HepG2 (cell line): ENCODE measurements at regions not wholly inside any gene's neighbourhood (a gene's known extent, or its start where the extent isn't known, plus 50 kb on each side); places are given as distances from the start of the nearest gene placed in this dataset.

ENCODE experiments used
- ATAC-seq: fragments of 200-7000 bp; cut with Tn5 transposase; 3 replicates; pipeline ENCODE4 v1.9.1; 2020; ENCODE audit warnings: mild to moderate bottlenecking, moderate library complexity
- BruUV-seq: library from RNA; stranded (reverse); fragments of 400-500 nt; replicated peaks from 2 replicates; lab custom pipeline; 2021; lab: Mats Ljungman, UMichigan
- CTCF ChIA-PET: fragments of 300-600 bp; formaldehyde crosslinking; extraction: SDS; loops from one replicate; lab custom pipeline; 2021; ENCODE audit warnings: low total read pairs, inconsistent platforms, low intra/inter-chr PET ratio; lab: Yijun Ruan, JAX
- POLR2A ChIA-PET: fragments of 350-600 bp; sonication (Branson Sonifier 250); formaldehyde crosslinking; loops from one replicate; lab custom pipeline; 2020; ENCODE audit warnings: antibody characterized with exemption, inconsistent platforms; lab: Yijun Ruan, JAX
- DNase-seq: peaks from one replicate; pipeline ENCODE4 v3.0.0-alpha.2; 2015; ENCODE audit warnings: low spot score
- FAIRE-seq: peaks from 3 replicates; lab custom pipeline; 2011; peaks lifted over from hg19 to GRCh38; lab: Jason Lieb, UNC
- H2AFZ ChIP-seq: one replicate; pipeline ENCODE4 v1.6.1; 2011; ENCODE audit warnings: low read length, inconsistent platforms
- H3K27ac ChIP-seq: fragments of 300-600 bp; 3 replicates; pipeline ENCODE4 v1.8.0; 2011; ENCODE audit warnings: mixed run types, mild to moderate bottlenecking, mixed read lengths, low read length, inconsistent platforms; ENCODE audit not compliant: insufficient read depth; ENCODE audit errors: extremely low read length
- H3K27me3 ChIP-seq, 2 experiments: fragments of 200-600 bp in 1 of 2; 2 replicates in 1 of 2; 3 replicates in 1 of 2; pipeline versions ENCODE4 v1.6.0 to v1.8.0; 2011; ENCODE audit warnings: low read length in 2 of 2, mild to moderate bottlenecking in 2 of 2, moderate library complexity in 2 of 2, inconsistent platforms in 1 of 2; ENCODE audit not compliant: insufficient read depth in 2 of 2, control insufficient read depth in 1 of 2
- H3K36me3 ChIP-seq, 2 experiments: fragments of 200-600 bp in 1 of 2; replicated peaks in 1 of 2; 2 replicates in 1 of 2; 3 replicates in 1 of 2; pipeline versions ENCODE4 v1.5.1 to v1.8.0; 2011; ENCODE audit warnings: low read length in 2 of 2, inconsistent platforms in 1 of 2; ENCODE audit not compliant: insufficient read depth in 2 of 2, control insufficient read depth in 1 of 2
- H3K4me1 ChIP-seq: 2 replicates; pipeline ENCODE4 v1.5.1; 2012; ENCODE audit warnings: low read length, inconsistent platforms; ENCODE audit not compliant: insufficient read depth
- H3K4me2 ChIP-seq: 2 replicates; pipeline ENCODE4 v1.6.0; 2011; ENCODE audit warnings: low read depth, low read length, inconsistent platforms
- H3K4me3 ChIP-seq, 3 experiments: fragments of 200-600 bp in 1 of 3; sonication (generic), shearing (Covaris generic) in 1 of 3; replicated peaks in 1 of 3; 2 replicates each; pipeline ENCODE4 v1.5.1; 2011 to 2016; ENCODE audit warnings: low read length in 3 of 3, inconsistent platforms in 2 of 3, low read depth in 2 of 3, mild to moderate bottlenecking in 2 of 3, control low read depth in 1 of 3, mixed read lengths in 1 of 3; ENCODE audit not compliant: insufficient read depth in 1 of 3
- H3K79me2 ChIP-seq: one replicate; pipeline ENCODE4 v1.6.1; 2011; ENCODE audit warnings: low read length, inconsistent platforms; ENCODE audit not compliant: insufficient read depth
- H3K9ac ChIP-seq: 2 replicates; pipeline ENCODE4 v1.6.0; 2011; ENCODE audit warnings: mild to moderate bottlenecking, low read depth, low read length, inconsistent platforms; ENCODE audit not compliant: insufficient read depth
- H3K9me3 ChIP-seq: 2 replicates; pipeline ENCODE4 v1.5.1; 2012; ENCODE audit warnings: mild to moderate bottlenecking, low read length
- H4K20me1 ChIP-seq: 2 replicates; pipeline ENCODE4 v1.6.0; 2011; ENCODE audit warnings: inconsistent platforms, mild to moderate bottlenecking, low read length, moderate library complexity; ENCODE audit not compliant: insufficient read depth
- CBFB ChIP-seq: sonication (generic); formaldehyde crosslinking; IDR thresholded peaks from 2 replicates; pipeline ENCODE4 v1.4.0; 2020; ENCODE audit warnings: missing genetic modification reagents
- GMEB2 ChIP-seq: IDR thresholded peaks from 2 replicates; pipeline ENCODE4 v1.6.1; 2016; ENCODE audit warnings: missing biosample characterization, missing genetic modification reagents, low read depth
- NAIF1 ChIP-seq: sonication (generic); formaldehyde crosslinking; IDR thresholded peaks from 2 replicates; pipeline ENCODE4 v1.5.0; 2020; ENCODE audit warnings: mild to moderate bottlenecking, missing genetic modification reagents, borderline replicate concordance
- PCBP1 ChIP-seq: fragments of 200-400 bp; formaldehyde crosslinking; IDR thresholded peaks from 2 replicates; pipeline ENCODE4 v1.6.1; 2017; ENCODE audit warnings: mild to moderate bottlenecking, low read depth, low read length, borderline replicate concordance
- ZBTB40 ChIP-seq, 2 experiments: fragments of 450-650 bp in 1 of 2; sonication (generic) in 1 of 2; formaldehyde crosslinking in 1 of 2; IDR thresholded peaks; 2 replicates each; pipeline versions ENCODE4 v1.6.1 to v1.8.0; 2016 to 2022; ENCODE audit warnings: antibody characterized with exemption in 1 of 2, mild to moderate bottlenecking in 1 of 2, missing genetic modification reagents in 1 of 2
- ZNF746 ChIP-seq: sonication (generic); formaldehyde crosslinking; IDR thresholded peaks from 2 replicates; pipeline ENCODE4 v1.8.0; 2022; ENCODE audit warnings: mild to moderate bottlenecking, missing genetic modification reagents
- ZNF775 ChIP-seq: sonication (generic); formaldehyde crosslinking; IDR thresholded peaks from 2 replicates; pipeline ENCODE4 v1.4.0; 2020; ENCODE audit warnings: missing genetic modification reagents, mild to moderate bottlenecking, moderate library complexity, borderline replicate concordance
- WGBS: methylation state at CpG from one replicate; pipeline ENCODE4 v1.1.6; 2017; ENCODE audit warnings: low lambda C conversion rate; 5-methylcytosine and 5-hydroxymethylcytosine counted together
- in situ Hi-C: cut with HindIII; loops from 2 replicates; pipeline ENCODE4 v1.10.0; 2017; ENCODE audit warnings: low pct_unique_long_range_greater_than_20kb; ENCODE audit not compliant: extremely low pct_ligation_motif_present
- intact Hi-C: fragments of 100-400 bp; cut with micrococcal nuclease; formaldehyde crosslinking; loops from one replicate; pipeline ENCODE4 v1.10.0; 2022; ENCODE audit not compliant: unreplicated experiment
- TF ChIP-seq, protein P1 (sequence below): sonication (generic); formaldehyde crosslinking; IDR thresholded peaks from 2 replicates; pipeline ENCODE4 v1.4.0; 2020; ENCODE audit warnings: missing genetic modification reagents
- TF ChIP-seq, protein P2 (sequence below): sonication (generic); formaldehyde crosslinking; IDR thresholded peaks from 2 replicates; pipeline ENCODE4 v1.5.0; 2020; ENCODE audit warnings: missing genetic modification reagents
- TF ChIP-seq, protein P3 (sequence below): sonication (generic); formaldehyde crosslinking; IDR thresholded peaks from 2 replicates; pipeline ENCODE4 v1.8.1; 2023; ENCODE audit warnings: missing genetic modification reagents, inconsistent platforms, borderline replicate concordance

GRCh38 chr12:42807251-42807650 is 217.7 kb upstream of the PRICKLE1 start:
- in situ Hi-C loops (no loop called here), intact Hi-C loops (no loop called here)
- 19% methylated on average over 2 of the region's 2 CpGs for WGBS
- no peak overlapping the region for H3K4me3 ChIP-seq
- H3K36me3 ChIP-seq, result no peaks in the 10 kb centered on the region
- ATAC-seq (no peak), FAIRE-seq (no peak), DNase-seq (no peak)
- no peak overlapping the region for H2AFZ ChIP-seq
- ChIA-PET POLR2A (no interaction called here), CTCF (no interaction called here)
- H3K27me3 ChIP-seq, result no peaks in the 10 kb centered on the region
- no peaks in the 10 kb centered on the region for H3K4me1 ChIP-seq
- H3K27ac ChIP-seq, result no peak overlapping the region
- H3K4me2 ChIP-seq, result no peak overlapping the region
- no peaks in the 10 kb centered on the region for H3K9me3 ChIP-seq
- H3K9ac ChIP-seq, result no peak overlapping the region
- H3K79me2 ChIP-seq, result no peaks in the 10 kb centered on the region
- no peaks in the 10 kb centered on the region for H4K20me1 ChIP-seq
- no TSS peak for BruUV-seq
- TF ChIP-seq CBFB (CRISPR knock-in tag) (no peak), NAIF1 (CRISPR knock-in tag) (no peak), ZNF746 (CRISPR knock-in tag) (no peak), ZBTB40 (IDR thresholded peaks at IDR 0.05) (no peak), ZBTB40 (CRISPR knock-in tag; IDR thresholded peaks at IDR 0.05) (no peak), ZNF775 (no peak), PCBP1 (no peak), GMEB2 (CRISPR knock-in tag) (no peak)
- TF ChIP-seq, protein P1, sequence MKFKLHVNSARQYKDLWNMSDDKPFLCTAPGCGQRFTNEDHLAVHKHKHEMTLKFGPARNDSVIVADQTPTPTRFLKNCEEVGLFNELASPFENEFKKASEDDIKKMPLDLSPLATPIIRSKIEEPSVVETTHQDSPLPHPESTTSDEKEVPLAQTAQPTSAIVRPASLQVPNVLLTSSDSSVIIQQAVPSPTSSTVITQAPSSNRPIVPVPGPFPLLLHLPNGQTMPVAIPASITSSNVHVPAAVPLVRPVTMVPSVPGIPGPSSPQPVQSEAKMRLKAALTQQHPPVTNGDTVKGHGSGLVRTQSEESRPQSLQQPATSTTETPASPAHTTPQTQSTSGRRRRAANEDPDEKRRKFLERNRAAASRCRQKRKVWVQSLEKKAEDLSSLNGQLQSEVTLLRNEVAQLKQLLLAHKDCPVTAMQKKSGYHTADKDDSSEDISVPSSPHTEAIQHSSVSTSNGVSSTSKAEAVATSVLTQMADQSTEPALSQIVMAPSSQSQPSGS, result no peak
- TF ChIP-seq, protein P2, sequence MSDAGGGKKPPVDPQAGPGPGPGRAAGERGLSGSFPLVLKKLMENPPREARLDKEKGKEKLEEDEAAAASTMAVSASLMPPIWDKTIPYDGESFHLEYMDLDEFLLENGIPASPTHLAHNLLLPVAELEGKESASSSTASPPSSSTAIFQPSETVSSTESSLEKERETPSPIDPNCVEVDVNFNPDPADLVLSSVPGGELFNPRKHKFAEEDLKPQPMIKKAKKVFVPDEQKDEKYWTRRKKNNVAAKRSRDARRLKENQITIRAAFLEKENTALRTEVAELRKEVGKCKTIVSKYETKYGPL (CRISPR knock-in tag), result no peak
- TF ChIP-seq, protein P3, sequence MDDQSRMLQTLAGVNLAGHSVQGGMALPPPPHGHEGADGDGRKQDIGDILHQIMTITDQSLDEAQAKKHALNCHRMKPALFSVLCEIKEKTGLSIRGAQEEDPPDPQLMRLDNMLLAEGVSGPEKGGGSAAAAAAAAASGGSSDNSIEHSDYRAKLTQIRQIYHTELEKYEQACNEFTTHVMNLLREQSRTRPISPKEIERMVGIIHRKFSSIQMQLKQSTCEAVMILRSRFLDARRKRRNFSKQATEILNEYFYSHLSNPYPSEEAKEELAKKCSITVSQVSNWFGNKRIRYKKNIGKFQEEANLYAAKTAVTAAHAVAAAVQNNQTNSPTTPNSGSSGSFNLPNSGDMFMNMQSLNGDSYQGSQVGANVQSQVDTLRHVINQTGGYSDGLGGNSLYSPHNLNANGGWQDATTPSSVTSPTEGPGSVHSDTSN (CRISPR knock-in tag), result no peak
